ENCODE measurements at regions not wholly inside any gene's neighbourhood (a gene's known extent, or its start where the extent isn't known, plus 50 kb on each side); places are given as distances from the start of the nearest gene placed in this dataset.

DNA sequence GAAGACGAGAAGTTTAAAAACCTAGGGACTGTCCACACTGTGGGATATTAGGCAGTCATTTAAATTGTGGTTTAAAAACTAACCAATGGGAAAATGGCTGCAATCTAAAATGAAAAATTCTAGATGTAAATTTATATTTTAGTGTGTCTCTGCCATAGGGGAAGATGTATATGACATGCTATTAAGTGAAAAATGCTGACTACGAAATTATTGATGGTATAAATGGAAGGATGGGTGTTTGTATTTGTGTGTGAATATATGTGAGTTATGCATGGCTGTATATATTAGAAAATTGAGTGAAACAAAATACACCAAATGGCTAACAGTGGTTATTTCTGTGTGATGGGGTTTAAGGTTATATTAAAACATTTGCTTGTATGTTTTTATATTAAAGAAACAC lies 260.7 kb downstream of the AJAP1 start:
- no peak for TF ChIP-seq POLR2A (IDR thresholded peaks at IDR 0.05)
- TF ChIP-seq, protein P1, sequence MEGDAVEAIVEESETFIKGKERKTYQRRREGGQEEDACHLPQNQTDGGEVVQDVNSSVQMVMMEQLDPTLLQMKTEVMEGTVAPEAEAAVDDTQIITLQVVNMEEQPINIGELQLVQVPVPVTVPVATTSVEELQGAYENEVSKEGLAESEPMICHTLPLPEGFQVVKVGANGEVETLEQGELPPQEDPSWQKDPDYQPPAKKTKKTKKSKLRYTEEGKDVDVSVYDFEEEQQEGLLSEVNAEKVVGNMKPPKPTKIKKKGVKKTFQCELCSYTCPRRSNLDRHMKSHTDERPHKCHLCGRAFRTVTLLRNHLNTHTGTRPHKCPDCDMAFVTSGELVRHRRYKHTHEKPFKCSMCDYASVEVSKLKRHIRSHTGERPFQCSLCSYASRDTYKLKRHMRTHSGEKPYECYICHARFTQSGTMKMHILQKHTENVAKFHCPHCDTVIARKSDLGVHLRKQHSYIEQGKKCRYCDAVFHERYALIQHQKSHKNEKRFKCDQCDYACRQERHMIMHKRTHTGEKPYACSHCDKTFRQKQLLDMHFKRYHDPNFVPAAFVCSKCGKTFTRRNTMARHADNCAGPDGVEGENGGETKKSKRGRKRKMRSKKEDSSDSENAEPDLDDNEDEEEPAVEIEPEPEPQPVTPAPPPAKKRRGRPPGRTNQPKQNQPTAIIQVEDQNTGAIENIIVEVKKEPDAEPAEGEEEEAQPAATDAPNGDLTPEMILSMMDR (IDR thresholded peaks at IDR 0.05 in 4 of 5, conservative IDR thresholded peaks at IDR 0.05 in 1 of 5): no peak

Measured in gastrocnemius medialis (tissue), 4 donors.